GM12892 (cell line): ENCODE measurements at regions not wholly inside any gene's neighbourhood (a gene's known extent, or its start where the extent isn't known, plus 50 kb on each side); places are given as distances from the start of the nearest gene placed in this dataset.
"Not testable (repeated sequence)": the region's sequence is repeated elsewhere in the genome, so short reads cannot be mapped to it uniquely, and the experiment has no call there.

Experiments used
- POLR2A ChIP-seq: IDR thresholded peaks from 2 replicates; pipeline ENCODE4 v1.6.1; 2011; ENCODE audit warnings: low read depth, low read length, control low read depth
- POLR2AphosphoS5 ChIP-seq: IDR thresholded peaks from 2 replicates; pipeline ENCODE4 v1.6.1; 2011; ENCODE audit warnings: low read depth, low read length, control low read depth

DNA sequence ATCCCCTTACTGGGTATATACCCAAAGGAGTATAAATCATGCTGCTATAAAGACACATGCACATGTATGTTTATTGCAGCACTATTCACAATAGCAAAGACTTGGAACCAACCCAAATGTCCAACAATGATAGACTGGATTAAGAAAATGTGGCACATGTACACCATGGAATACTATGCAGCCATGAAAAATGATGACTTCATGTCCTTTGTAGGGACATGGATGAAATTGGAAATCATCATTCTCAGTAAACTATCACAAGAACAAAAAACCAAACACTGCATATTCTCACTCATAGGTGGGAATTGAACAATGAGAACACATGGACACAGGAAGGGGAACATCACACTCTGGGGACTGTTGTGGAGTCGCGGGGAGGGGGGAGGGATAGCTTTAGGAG lies 161.7 kb upstream of the PHACTR1 start:
- not testable (repeated sequence) for TF ChIP-seq POLR2A, POLR2AphosphoS5
